HepG2 (cell line): ENCODE measurements at regions not wholly inside any gene's neighbourhood (a gene's known extent, or its start where the extent isn't known, plus 50 kb on each side); places are given as distances from the start of the nearest gene placed in this dataset.

ENCODE experiments used
- ATAC-seq: fragments of 200-7000 bp; cut with Tn5 transposase; 3 replicates; pipeline ENCODE4 v1.9.1; 2020; ENCODE audit warnings: mild to moderate bottlenecking, moderate library complexity
- BruUV-seq: library from RNA; stranded (reverse); fragments of 400-500 nt; replicated peaks from 2 replicates; lab custom pipeline; 2021; lab: Mats Ljungman, UMichigan
- CTCF ChIA-PET: fragments of 300-600 bp; formaldehyde crosslinking; extraction: SDS; loops from one replicate; lab custom pipeline; 2021; ENCODE audit warnings: low total read pairs, inconsistent platforms, low intra/inter-chr PET ratio; lab: Yijun Ruan, JAX
- POLR2A ChIA-PET: fragments of 350-600 bp; sonication (Branson Sonifier 250); formaldehyde crosslinking; loops from one replicate; lab custom pipeline; 2020; ENCODE audit warnings: antibody characterized with exemption, inconsistent platforms; lab: Yijun Ruan, JAX
- DNase-seq: peaks from one replicate; pipeline ENCODE4 v3.0.0-alpha.2; 2015; ENCODE audit warnings: low spot score
- FAIRE-seq: peaks from 3 replicates; lab custom pipeline; 2011; peaks lifted over from hg19 to GRCh38; lab: Jason Lieb, UNC
- H2AFZ ChIP-seq: one replicate; pipeline ENCODE4 v1.6.1; 2011; ENCODE audit warnings: low read length, inconsistent platforms
- H3K27ac ChIP-seq: fragments of 300-600 bp; 3 replicates; pipeline ENCODE4 v1.8.0; 2011; ENCODE audit warnings: mixed run types, mild to moderate bottlenecking, mixed read lengths, low read length, inconsistent platforms; ENCODE audit not compliant: insufficient read depth; ENCODE audit errors: extremely low read length
- H3K27me3 ChIP-seq, 2 experiments: fragments of 200-600 bp in 1 of 2; 2 replicates in 1 of 2; 3 replicates in 1 of 2; pipeline versions ENCODE4 v1.6.0 to v1.8.0; 2011; ENCODE audit warnings: low read length in 2 of 2, mild to moderate bottlenecking in 2 of 2, moderate library complexity in 2 of 2, inconsistent platforms in 1 of 2; ENCODE audit not compliant: insufficient read depth in 2 of 2, control insufficient read depth in 1 of 2
- H3K36me3 ChIP-seq, 2 experiments: fragments of 200-600 bp in 1 of 2; replicated peaks in 1 of 2; 2 replicates in 1 of 2; 3 replicates in 1 of 2; pipeline versions ENCODE4 v1.5.1 to v1.8.0; 2011; ENCODE audit warnings: low read length in 2 of 2, inconsistent platforms in 1 of 2; ENCODE audit not compliant: insufficient read depth in 2 of 2, control insufficient read depth in 1 of 2
- H3K4me1 ChIP-seq: 2 replicates; pipeline ENCODE4 v1.5.1; 2012; ENCODE audit warnings: low read length, inconsistent platforms; ENCODE audit not compliant: insufficient read depth
- H3K4me2 ChIP-seq: 2 replicates; pipeline ENCODE4 v1.6.0; 2011; ENCODE audit warnings: low read depth, low read length, inconsistent platforms
- H3K4me3 ChIP-seq, 3 experiments: fragments of 200-600 bp in 1 of 3; sonication (generic), shearing (Covaris generic) in 1 of 3; replicated peaks in 1 of 3; 2 replicates each; pipeline ENCODE4 v1.5.1; 2011 to 2016; ENCODE audit warnings: low read length in 3 of 3, inconsistent platforms in 2 of 3, low read depth in 2 of 3, mild to moderate bottlenecking in 2 of 3, control low read depth in 1 of 3, mixed read lengths in 1 of 3; ENCODE audit not compliant: insufficient read depth in 1 of 3
- H3K79me2 ChIP-seq: one replicate; pipeline ENCODE4 v1.6.1; 2011; ENCODE audit warnings: low read length, inconsistent platforms; ENCODE audit not compliant: insufficient read depth
- H3K9ac ChIP-seq: 2 replicates; pipeline ENCODE4 v1.6.0; 2011; ENCODE audit warnings: mild to moderate bottlenecking, low read depth, low read length, inconsistent platforms; ENCODE audit not compliant: insufficient read depth
- H3K9me3 ChIP-seq: 2 replicates; pipeline ENCODE4 v1.5.1; 2012; ENCODE audit warnings: mild to moderate bottlenecking, low read length
- H4K20me1 ChIP-seq: 2 replicates; pipeline ENCODE4 v1.6.0; 2011; ENCODE audit warnings: inconsistent platforms, mild to moderate bottlenecking, low read length, moderate library complexity; ENCODE audit not compliant: insufficient read depth
- ATAD3A ChIP-seq: sonication (generic); formaldehyde crosslinking; IDR thresholded peaks from 2 replicates; pipeline ENCODE4 v1.4.0; 2020; ENCODE audit warnings: missing genetic modification reagents
- CREB1 ChIP-seq, 2 experiments: fragments of 450-650 bp in 1 of 2; IDR thresholded peaks; 2 replicates each; pipeline ENCODE4 v1.6.1; 2016 to 2017; ENCODE audit warnings: control low read depth in 1 of 2, mild to moderate bottlenecking in 1 of 2, missing compliant biosample characterization in 1 of 2, missing genetic modification characterization in 1 of 2
- DRAP1 ChIP-seq: IDR thresholded peaks from 2 replicates; pipeline ENCODE4 v1.6.1; 2016; ENCODE audit warnings: missing genetic modification reagents, missing compliant biosample characterization
- ELF1 ChIP-seq: sonication (generic); formaldehyde crosslinking; IDR thresholded peaks from 2 replicates; pipeline ENCODE4 v1.4.0; 2020; ENCODE audit warnings: missing genetic modification reagents
- GTF2F1 ChIP-seq: fragments of 150-350 bp; IDR thresholded peaks from 2 replicates; pipeline ENCODE4 v1.6.1; 2014; ENCODE audit warnings: low read length
- GZF1 ChIP-seq: sonication (generic); formaldehyde crosslinking; IDR thresholded peaks from 2 replicates; pipeline ENCODE4 v1.5.1; 2020; ENCODE audit warnings: mild to moderate bottlenecking, missing genetic modification reagents
- JDP2 ChIP-seq: sonication (generic); formaldehyde crosslinking; IDR thresholded peaks from 2 replicates; pipeline ENCODE4 v1.8.1; 2022; ENCODE audit warnings: missing genetic modification reagents, borderline replicate concordance
- KAT7 ChIP-seq: IDR thresholded peaks from 2 replicates; pipeline ENCODE4 v1.6.1; 2018; ENCODE audit warnings: borderline replicate concordance, missing compliant biosample characterization
- KDM5A ChIP-seq: fragments of 200-600 bp; sonication (generic); IDR thresholded peaks from 2 replicates; pipeline ENCODE4 v1.7.0; 2018; ENCODE audit warnings: antibody characterized with exemption, mild to moderate bottlenecking, low read length, borderline replicate concordance
- MAFF ChIP-seq: IDR thresholded peaks from 2 replicates; pipeline ENCODE4 v1.6.1; 2011; ENCODE audit warnings: low read depth, low read length, improper control_type of control experiment
- MAFK ChIP-seq, 2 experiments: IDR thresholded peaks in 1 of 2; conservative IDR thresholded peaks in 1 of 2; 2 replicates each; pipeline ENCODE4 v1.6.1; 2011; ENCODE audit warnings: improper control_type of control experiment in 2 of 2, low read length in 2 of 2
- MBNL3 ChIP-seq: fragments of 250-450 bp; sonication (Bioruptor Pico); conservative IDR thresholded peaks from 2 replicates; pipeline ENCODE4 v1.8.0; 2022; ENCODE audit warnings: mild to moderate bottlenecking, inconsistent platforms
- MYC ChIP-seq: sonication (generic); formaldehyde crosslinking; IDR thresholded peaks from 2 replicates; pipeline ENCODE4 v1.9.0; 2021; ENCODE audit warnings: missing genetic modification reagents, borderline replicate concordance
- SNRNP70 ChIP-seq: fragments of 200-400 bp; formaldehyde crosslinking; IDR thresholded peaks from 2 replicates; pipeline ENCODE4 v1.6.1; 2017; ENCODE audit warnings: mild to moderate bottlenecking, low read depth, low read length, moderate library complexity
- ZBTB1 ChIP-seq: sonication (generic); formaldehyde crosslinking; IDR thresholded peaks from 2 replicates; pipeline ENCODE4 v1.4.0; 2020; ENCODE audit warnings: missing genetic modification reagents, borderline replicate concordance
- ZNF205 ChIP-seq: IDR thresholded peaks from 2 replicates; pipeline ENCODE4 v1.6.1; 2018; ENCODE audit warnings: missing biosample characterization, missing genetic modification reagents
- ZNF34 ChIP-seq: sonication (generic); formaldehyde crosslinking; IDR thresholded peaks from 2 replicates; pipeline ENCODE4 v1.4.0; 2020; ENCODE audit warnings: mild to moderate bottlenecking, missing genetic modification reagents, borderline replicate concordance
- ZNF431 ChIP-seq: sonication (generic); formaldehyde crosslinking; IDR thresholded peaks from 2 replicates; pipeline ENCODE4 v1.9.0; 2022; ENCODE audit warnings: missing genetic modification reagents, low read depth, mild to moderate bottlenecking, borderline replicate concordance
- ZNF550 ChIP-seq: sonication (generic); formaldehyde crosslinking; IDR thresholded peaks from 2 replicates; pipeline ENCODE4 v1.4.0; 2020; ENCODE audit warnings: mild to moderate bottlenecking, missing genetic modification reagents, borderline replicate concordance
- ZNF652 ChIP-seq: IDR thresholded peaks from 2 replicates; pipeline ENCODE4 v1.6.1; 2016; ENCODE audit warnings: low read depth, borderline replicate concordance
- ZNF674 ChIP-seq: sonication (generic); formaldehyde crosslinking; IDR thresholded peaks from 2 replicates; pipeline ENCODE4 v1.5.0; 2020; ENCODE audit warnings: low read depth, mild to moderate bottlenecking, missing genetic modification reagents
- ZSCAN31 ChIP-seq: sonication (generic); formaldehyde crosslinking; IDR thresholded peaks from 2 replicates; pipeline ENCODE4 v1.5.0; 2020; ENCODE audit warnings: low read depth, mild to moderate bottlenecking, missing genetic modification reagents
- WGBS: methylation state at CpG from one replicate; pipeline ENCODE4 v1.1.6; 2017; ENCODE audit warnings: low lambda C conversion rate; 5-methylcytosine and 5-hydroxymethylcytosine counted together
- in situ Hi-C: cut with HindIII; loops from 2 replicates; pipeline ENCODE4 v1.10.0; 2017; ENCODE audit warnings: low pct_unique_long_range_greater_than_20kb; ENCODE audit not compliant: extremely low pct_ligation_motif_present
- intact Hi-C: fragments of 100-400 bp; cut with micrococcal nuclease; formaldehyde crosslinking; loops from one replicate; pipeline ENCODE4 v1.10.0; 2022; ENCODE audit not compliant: unreplicated experiment

- no peak for TF ChIP-seq ZNF674 (CRISPR knock-in tag)
- no peak for TF ChIP-seq GZF1 (CRISPR knock-in tag)
- TF ChIP-seq KAT7 (CRISPR knock-in tag), result no peak
- TF ChIP-seq GTF2F1, result no peak
- no peak for TF ChIP-seq JDP2 (CRISPR knock-in tag)
- TF ChIP-seq ZNF431 (CRISPR knock-in tag), result no peak
- no peak for TF ChIP-seq KDM5A
- no peak for TF ChIP-seq MBNL3 (CRISPR knock-in tag)
- TF ChIP-seq SNRNP70, result no peak
- TF ChIP-seq ZNF205 (CRISPR knock-in tag), result no peak
- no peak for TF ChIP-seq ELF1 (CRISPR knock-in tag)
Measured at GRCh38 chr2:66828876-66829275, 394.0 kb downstream of the MEIS1 start (continued).

GRCh38 chr2:66830881-66831280 is 396.0 kb downstream of the MEIS1 start:
- 10% methylated on average over 3 of the region's 3 CpGs for WGBS
- no peak overlapping the region for H2AFZ ChIP-seq
- no peak overlapping the region for H3K4me3 ChIP-seq
- TF ChIP-seq MAFF, result peak; percentile 33; the same call in 1 of the 2 replicates
- no peak for TF ChIP-seq ZNF550
- no peak for TF ChIP-seq ZSCAN31 (CRISPR knock-in tag)
- TF ChIP-seq DRAP1 (CRISPR knock-in tag), result no peak
- no peak for TF ChIP-seq ZNF652 (CRISPR knock-in tag)
- TF ChIP-seq ATAD3A, result no peak
- no peak for TF ChIP-seq ZBTB1 (CRISPR knock-in tag)
- no peak for TF ChIP-seq MYC (CRISPR knock-in tag)
- TF ChIP-seq MAFK (conservative IDR thresholded peaks at IDR 0.05 in 1 of 2, IDR thresholded peaks at IDR 0.05 in 1 of 2; ENCODE audit: low read length in 2 of 2), result peak; percentile 16 to 18; a peak in 1 of 4 replicates
- no peak for TF ChIP-seq CREB1 (IDR thresholded peaks at IDR 0.05)
- no peak for TF ChIP-seq CREB1 (CRISPR knock-in tag; IDR thresholded peaks at IDR 0.05)
- TF ChIP-seq ZNF34 (CRISPR knock-in tag), result no peak
- in situ Hi-C loops (no loop called here), intact Hi-C loops (no loop called here)
- ATAC-seq, result no peak
- no peak for FAIRE-seq
- no peaks in the 10 kb centered on the region for H4K20me1 ChIP-seq
- no peak overlapping the region for H3K27ac ChIP-seq
- no peaks in the 10 kb centered on the region for H3K79me2 ChIP-seq
- no peaks in the 10 kb centered on the region for H3K36me3 ChIP-seq
- H3K4me2 ChIP-seq, result no peak overlapping the region
- no peak for DNase-seq
- H3K9me3 ChIP-seq, result peaks cover 15% of the 10 kb centered on the region; the same call in 1 of the 2 replicates
- no peak overlapping the region for H3K9ac ChIP-seq
- ChIA-PET POLR2A (no interaction called here), CTCF (no interaction called here)
- no TSS peak for BruUV-seq
- no peaks in the 10 kb centered on the region for H3K4me1 ChIP-seq
- no peaks in the 10 kb centered on the region for H3K27me3 ChIP-seq
